ENCODE measurements at regions not wholly inside any gene's neighbourhood (a gene's known extent, or its start where the extent isn't known, plus 50 kb on each side); places are given as distances from the start of the nearest gene placed in this dataset.

GRCh38 chr22:48842583-48842945, 985.1 kb downstream of the BRD1 start:
- Histone ChIP-seq H3K36me3 (ENCODE audit: insufficient read depth, low read depth, low read length) (no peaks in the 10 kb centered on the region), H3K4me1 (ENCODE audit: insufficient read depth, low read length) (no peaks in the 10 kb centered on the region), H3K9ac (ENCODE audit: low read depth, low read length) (no peak overlapping the region), H3K27me3 (ENCODE audit: insufficient read depth, low read length) (no peaks in the 10 kb centered on the region), H3K9me3 (ENCODE audit: insufficient read depth, low read depth, low read length) (no peaks in the 10 kb centered on the region), H3K27ac (ENCODE audit: low read length) (no peak overlapping the region), H3K4me3 (ENCODE audit: low read length) (no peak overlapping the region)

- no peak overlapping the region for H3K9ac ChIP-seq (ENCODE audit: low read depth, low read length)
- H3K4me3 ChIP-seq (ENCODE audit: low read length): no peak overlapping the region
- no peaks in the 10 kb centered on the region for H3K9me3 ChIP-seq (ENCODE audit: insufficient read depth, low read depth, low read length)
- no peaks in the 10 kb centered on the region for H3K36me3 ChIP-seq (ENCODE audit: insufficient read depth, low read depth, low read length)
- no peak overlapping the region for H3K27ac ChIP-seq (ENCODE audit: low read length)
- no peaks in the 10 kb centered on the region for H3K27me3 ChIP-seq (ENCODE audit: insufficient read depth, low read length)
- no peaks in the 10 kb centered on the region for H3K4me1 ChIP-seq (ENCODE audit: insufficient read depth, low read length)
Measured at GRCh38 chr22:48841881-48842582, 985.6 kb downstream of the BRD1 start.

- Histone ChIP-seq H3K36me3 (ENCODE audit: insufficient read depth, low read depth, low read length) (no peaks in the 10 kb centered on the region), H3K4me3 (ENCODE audit: low read length) (no peak overlapping the region), H3K4me1 (ENCODE audit: insufficient read depth, low read length) (no peaks in the 10 kb centered on the region), H3K9ac (ENCODE audit: low read depth, low read length) (no peak overlapping the region), H3K27me3 (ENCODE audit: insufficient read depth, low read length) (no peaks in the 10 kb centered on the region), H3K9me3 (ENCODE audit: insufficient read depth, low read depth, low read length) (no peaks in the 10 kb centered on the region), H3K27ac (ENCODE audit: low read length) (no peak overlapping the region)
Measured at GRCh38 chr22:48840112-48840949, 987.3 kb downstream of the BRD1 start.

GRCh38 chr22:48838846-48839730, 988.6 kb downstream of the BRD1 start:
- no peak overlapping the region for H3K4me3 ChIP-seq (ENCODE audit: low read length)
- no peaks in the 10 kb centered on the region for H3K36me3 ChIP-seq (ENCODE audit: insufficient read depth, low read depth, low read length)
- no peaks in the 10 kb centered on the region for H3K27me3 ChIP-seq (ENCODE audit: insufficient read depth, low read length)
- no peak overlapping the region for H3K27ac ChIP-seq (ENCODE audit: low read length)
- H3K9me3 ChIP-seq (ENCODE audit: insufficient read depth, low read depth, low read length): no peaks in the 10 kb centered on the region
- no peak overlapping the region for H3K9ac ChIP-seq (ENCODE audit: low read depth, low read length)
- H3K4me1 ChIP-seq (ENCODE audit: insufficient read depth, low read length): no peaks in the 10 kb centered on the region

- H3K27ac ChIP-seq (ENCODE audit: low read length): no peak overlapping the region
- H3K9ac ChIP-seq (ENCODE audit: low read depth, low read length): no peak overlapping the region
- no peaks in the 10 kb centered on the region for H3K4me1 ChIP-seq (ENCODE audit: insufficient read depth, low read length)
- no peaks in the 10 kb centered on the region for H3K9me3 ChIP-seq (ENCODE audit: insufficient read depth, low read depth, low read length)
- H3K27me3 ChIP-seq (ENCODE audit: insufficient read depth, low read length): no peaks in the 10 kb centered on the region
- no peaks in the 10 kb centered on the region for H3K36me3 ChIP-seq (ENCODE audit: insufficient read depth, low read depth, low read length)
- H3K4me3 ChIP-seq (ENCODE audit: low read length): no peak overlapping the region
Measured at GRCh38 chr22:48838376-48838775, 989.3 kb downstream of the BRD1 start.

- H3K4me3 ChIP-seq (ENCODE audit: low read length): no peak overlapping the region
- H3K4me1 ChIP-seq (ENCODE audit: insufficient read depth, low read length): no peaks in the 10 kb centered on the region
- H3K36me3 ChIP-seq (ENCODE audit: insufficient read depth, low read depth, low read length): no peaks in the 10 kb centered on the region
- H3K27ac ChIP-seq (ENCODE audit: low read length): no peak overlapping the region
- no peaks in the 10 kb centered on the region for H3K27me3 ChIP-seq (ENCODE audit: insufficient read depth, low read length)
- H3K9me3 ChIP-seq (ENCODE audit: insufficient read depth, low read depth, low read length): 0 out of 2 replicates have a peak, but pooled peaks cover 4% of the 10 kb centered on the region
- H3K9ac ChIP-seq (ENCODE audit: low read depth, low read length): no peak overlapping the region
Measured at GRCh38 chr22:48837341-48837935, 990.2 kb downstream of the BRD1 start.

GRCh38 chr22:48836673-48837340, 990.9 kb downstream of the BRD1 start:
- Histone ChIP-seq H3K9me3 (ENCODE audit: insufficient read depth, low read depth, low read length) (peaks cover 9% of the 10 kb centered on the region; the same call in 1 of the 2 replicates), H3K27ac (ENCODE audit: low read length) (no peak overlapping the region), H3K36me3 (ENCODE audit: insufficient read depth, low read depth, low read length) (no peaks in the 10 kb centered on the region), H3K27me3 (ENCODE audit: insufficient read depth, low read length) (no peaks in the 10 kb centered on the region), H3K9ac (ENCODE audit: low read depth, low read length) (no peak overlapping the region), H3K4me1 (ENCODE audit: insufficient read depth, low read length) (no peaks in the 10 kb centered on the region), H3K4me3 (ENCODE audit: low read length) (no peak overlapping the region)

- Histone ChIP-seq H3K27ac (ENCODE audit: low read length) (no peak overlapping the region), H3K4me3 (ENCODE audit: low read length) (no peak overlapping the region), H3K9ac (ENCODE audit: low read depth, low read length) (no peak overlapping the region), H3K9me3 (ENCODE audit: insufficient read depth, low read depth, low read length) (peaks cover 16% of the 10 kb centered on the region; the same call in 1 of the 2 replicates), H3K4me1 (ENCODE audit: insufficient read depth, low read length) (no peaks in the 10 kb centered on the region), H3K27me3 (ENCODE audit: insufficient read depth, low read length) (no peaks in the 10 kb centered on the region), H3K36me3 (ENCODE audit: insufficient read depth, low read depth, low read length) (no peaks in the 10 kb centered on the region)
Measured at GRCh38 chr22:48835857-48836672, 991.6 kb downstream of the BRD1 start.

GRCh38 chr22:48835364-48835763, 992.3 kb downstream of the BRD1 start:
- no peak overlapping the region for H3K27ac ChIP-seq (ENCODE audit: low read length)
- no peaks in the 10 kb centered on the region for H3K27me3 ChIP-seq (ENCODE audit: insufficient read depth, low read length)
- H3K9ac ChIP-seq (ENCODE audit: low read depth, low read length): no peak overlapping the region
- H3K4me3 ChIP-seq (ENCODE audit: low read length): no peak overlapping the region
- no peaks in the 10 kb centered on the region for H3K36me3 ChIP-seq (ENCODE audit: insufficient read depth, low read depth, low read length)
- H3K9me3 ChIP-seq (ENCODE audit: insufficient read depth, low read depth, low read length): peaks cover 18% of the 10 kb centered on the region; the same call in 1 of the 2 replicates
- H3K4me1 ChIP-seq (ENCODE audit: insufficient read depth, low read length): no peaks in the 10 kb centered on the region

- Histone ChIP-seq H3K4me1 (ENCODE audit: insufficient read depth, low read length) (no peaks in the 10 kb centered on the region), H3K36me3 (ENCODE audit: insufficient read depth, low read depth, low read length) (no peaks in the 10 kb centered on the region), H3K4me3 (ENCODE audit: low read length) (no peak overlapping the region), H3K27me3 (ENCODE audit: insufficient read depth, low read length) (no peaks in the 10 kb centered on the region), H3K9me3 (ENCODE audit: insufficient read depth, low read depth, low read length) (peaks cover 18% of the 10 kb centered on the region; the same call in 1 of the 2 replicates), H3K27ac (ENCODE audit: low read length) (no peak overlapping the region), H3K9ac (ENCODE audit: low read depth, low read length) (no peak overlapping the region)
Measured at GRCh38 chr22:48834404-48834803, 993.3 kb downstream of the BRD1 start.

All from iPS-20b (cell line).